ENCODE measurements at regions not wholly inside any gene's neighbourhood (a gene's known extent, or its start where the extent isn't known, plus 50 kb on each side); places are given as distances from the start of the nearest gene placed in this dataset.

DNA sequence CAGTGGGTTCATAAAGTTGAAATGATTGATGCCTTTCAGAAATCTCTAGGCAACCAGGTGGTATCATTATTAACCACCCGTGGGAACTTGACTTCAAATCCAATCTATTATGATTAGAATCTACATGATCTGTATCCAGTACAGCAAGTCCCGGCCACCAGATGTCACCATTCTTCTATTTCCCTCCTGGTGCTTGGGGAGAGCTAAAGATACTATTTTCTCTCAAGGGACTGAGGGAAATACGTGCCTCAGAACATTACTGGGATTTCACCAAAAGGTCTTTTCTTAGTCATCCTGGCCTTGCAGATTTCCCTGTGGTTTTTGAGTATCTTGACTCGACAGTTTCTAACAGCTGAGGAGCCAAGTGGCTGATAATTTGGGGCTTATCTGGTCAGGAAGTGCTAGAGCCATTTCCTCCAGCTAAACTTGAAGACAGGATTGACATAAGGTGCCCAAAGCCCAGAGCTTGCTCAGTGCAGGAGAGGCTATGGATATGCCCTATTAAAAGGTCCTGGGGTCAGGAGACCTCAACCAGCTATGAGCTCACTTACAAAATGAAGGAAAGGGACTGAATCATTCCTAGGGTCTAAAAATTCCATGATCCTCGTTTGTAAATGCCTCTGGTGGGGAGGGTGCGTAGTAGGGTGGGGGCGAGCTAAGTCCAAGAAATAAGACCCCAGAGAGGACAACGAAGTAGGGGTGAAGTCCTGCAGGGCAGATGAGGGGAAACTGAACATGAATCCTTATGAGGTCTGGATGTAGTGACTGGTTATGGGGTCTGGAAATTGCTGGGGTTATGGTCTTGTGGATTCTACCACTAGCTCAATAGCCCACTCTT, 135.4 kb upstream of the MGAT5 start (continued):
- TF ChIP-seq ETS1 (conservative IDR thresholded peaks at IDR 0.05; ENCODE audit: control insufficient read depth, low read depth, low read length): peak; percentile 55; the same call in 1 of the 2 replicates
- TF ChIP-seq, protein P1, sequence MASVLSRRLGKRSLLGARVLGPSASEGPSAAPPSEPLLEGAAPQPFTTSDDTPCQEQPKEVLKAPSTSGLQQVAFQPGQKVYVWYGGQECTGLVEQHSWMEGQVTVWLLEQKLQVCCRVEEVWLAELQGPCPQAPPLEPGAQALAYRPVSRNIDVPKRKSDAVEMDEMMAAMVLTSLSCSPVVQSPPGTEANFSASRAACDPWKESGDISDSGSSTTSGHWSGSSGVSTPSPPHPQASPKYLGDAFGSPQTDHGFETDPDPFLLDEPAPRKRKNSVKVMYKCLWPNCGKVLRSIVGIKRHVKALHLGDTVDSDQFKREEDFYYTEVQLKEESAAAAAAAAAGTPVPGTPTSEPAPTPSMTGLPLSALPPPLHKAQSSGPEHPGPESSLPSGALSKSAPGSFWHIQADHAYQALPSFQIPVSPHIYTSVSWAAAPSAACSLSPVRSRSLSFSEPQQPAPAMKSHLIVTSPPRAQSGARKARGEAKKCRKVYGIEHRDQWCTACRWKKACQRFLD (CRISPR knock-in tag; IDR thresholded peaks at IDR 0.05): peak; percentile 95
- TF ChIP-seq ID3 (CRISPR knock-in tag; IDR thresholded peaks at IDR 0.05): no peak
- TF ChIP-seq ID3 (tag; IDR thresholded peaks at IDR 0.05): peak; percentile 96
- peak; percentile 94; the same call in 1 of the 2 replicates for TF ChIP-seq ESRRA (IDR thresholded peaks at IDR 0.05; ENCODE audit: borderline replicate concordance, low read depth)
- TF ChIP-seq ZBTB2 (IDR thresholded peaks at IDR 0.05): peak; percentile 49; the same call in 1 of the 2 replicates
- TF ChIP-seq SAP30 (IDR thresholded peaks at IDR 0.05; ENCODE audit: borderline replicate concordance, insufficient read depth, low read depth, low read length, poor library complexity, severe bottlenecking): no peak
- peak; percentile 96 for TF ChIP-seq FOSL1 (tag; conservative IDR thresholded peaks at IDR 0.05)
- TF ChIP-seq STAG1 (CRISPR knock-in tag; IDR thresholded peaks at IDR 0.05; ENCODE audit: borderline replicate concordance): no peak
- TF ChIP-seq ZHX1 (conservative IDR thresholded peaks at IDR 0.05; ENCODE audit: low read length): no peak
- peak; percentile 99 for TF ChIP-seq LCOR (CRISPR knock-in tag; IDR thresholded peaks at IDR 0.05)
- TF ChIP-seq SMC3 (conservative IDR thresholded peaks at IDR 0.05; ENCODE audit: insufficient read depth, low read depth, low read length): peak; percentile 81
- TF ChIP-seq ZNF644 (tag; IDR thresholded peaks at IDR 0.05; ENCODE audit: low read depth): peak; percentile 82
- TF ChIP-seq GATAD2B (IDR thresholded peaks at IDR 0.05; ENCODE audit: borderline replicate concordance): peak; percentile 73; the same call in 1 of the 2 replicates
- 0 out of 2 replicates have a peak, but pooled peaks have one; percentile 60 for TF ChIP-seq TOE1 (IDR thresholded peaks at IDR 0.05; ENCODE audit: borderline replicate concordance)
- TF ChIP-seq TOE1 (CRISPR knock-in tag; IDR thresholded peaks at IDR 0.05; ENCODE audit: borderline replicate concordance, low read depth): no peak
- peak; percentile 97 for TF ChIP-seq TCF3 (CRISPR knock-in tag; IDR thresholded peaks at IDR 0.05)
- peak; percentile 65 for TF ChIP-seq KHSRP (IDR thresholded peaks at IDR 0.05)
- TF ChIP-seq HMG20B (CRISPR knock-in tag; IDR thresholded peaks at IDR 0.05): no peak
